CD14-positive monocyte (primary cell): ENCODE measurements at regions not wholly inside any gene's neighbourhood (a gene's known extent, or its start where the extent isn't known, plus 50 kb on each side); places are given as distances from the start of the nearest gene placed in this dataset.

ENCODE experiments used
- DNase-seq, 3 donors: peaks; one replicate each; pipeline ENCODE4 v3.0.0-alpha.2; 2011 to 2022
- H2AFZ ChIP-seq: 2 replicates; pipeline ENCODE4 v1.6.0; 2012; ENCODE audit warnings: mild to moderate bottlenecking, low read depth, low read length, inconsistent platforms; ENCODE audit not compliant: insufficient read depth, poor library complexity, severe bottlenecking
- H3K27ac ChIP-seq, 2 donors: 1 replicate in 1 of 2; 2 replicates in 1 of 2; pipeline ENCODE4 v1.5.1; 2012 to 2013; ENCODE audit warnings: low read length in 2 of 2, control low read depth in 1 of 2, inconsistent platforms in 1 of 2, low read depth in 1 of 2, mild to moderate bottlenecking in 1 of 2
- H3K27me3 ChIP-seq, 2 donors: one replicate each; pipeline versions ENCODE4 v1.6.0 to v1.6.1; 2011 to 2013; ENCODE audit warnings: low read length in 2 of 2; ENCODE audit not compliant: control insufficient read depth in 2 of 2, insufficient read depth in 2 of 2
- H3K36me3 ChIP-seq, 2 donors: replicated peaks in 1 of 2; 1 replicate in 1 of 2; 2 replicates in 1 of 2; pipeline versions ENCODE4 v1.5.1 to v1.6.1; 2012 to 2013; ENCODE audit warnings: low read length in 2 of 2, control low read depth in 1 of 2, inconsistent platforms in 1 of 2, mild to moderate bottlenecking in 1 of 2; ENCODE audit not compliant: insufficient read depth in 2 of 2, control insufficient read depth in 1 of 2
- H3K4me1 ChIP-seq, 2 donors: 1 replicate in 1 of 2; 2 replicates in 1 of 2; pipeline versions ENCODE4 v1.5.1 to v1.6.1; 2012 to 2013; ENCODE audit warnings: low read length in 2 of 2, control low read depth in 1 of 2, inconsistent platforms in 1 of 2, mild to moderate bottlenecking in 1 of 2, moderate library complexity in 1 of 2; ENCODE audit not compliant: insufficient read depth in 2 of 2, control insufficient read depth in 1 of 2
- H3K4me2 ChIP-seq: replicated peaks from 2 replicates; pipeline ENCODE3; 2012; ENCODE audit warnings: low read length, moderate library complexity, mild to moderate bottlenecking; ENCODE audit not compliant: poor library complexity, severe bottlenecking; ENCODE audit errors: extremely low read depth
- H3K4me3 ChIP-seq, 3 experiments: fragments of 200-600 bp in 1 of 3; sonication (generic) in 1 of 3; replicated peaks in 1 of 3; 1 replicate in 2 of 3; 2 replicates in 1 of 3; pipeline ENCODE4 v1.5.1; 2011 to 2013; ENCODE audit warnings: low read length in 3 of 3, mild to moderate bottlenecking in 3 of 3, control low read depth in 2 of 3, low read depth in 2 of 3, inconsistent platforms in 1 of 3, moderate library complexity in 1 of 3
- H3K79me2 ChIP-seq: 2 replicates; pipeline ENCODE4 v1.6.0; 2012; ENCODE audit warnings: mild to moderate bottlenecking, control low read depth, inconsistent platforms, low read length, moderate library complexity; ENCODE audit not compliant: insufficient read depth
- H3K9ac ChIP-seq: 2 replicates; pipeline ENCODE4 v1.6.0; 2017; ENCODE audit warnings: low read length, mild to moderate bottlenecking; ENCODE audit not compliant: insufficient read depth, poor library complexity, severe bottlenecking
- H3K9me3 ChIP-seq, 2 donors: replicated peaks in 1 of 2; 1 replicate in 1 of 2; 2 replicates in 1 of 2; pipeline versions ENCODE4 v1.5.1 to v1.6.1; 2012 to 2013; ENCODE audit warnings: low read length in 2 of 2, control low read depth in 1 of 2; ENCODE audit not compliant: control insufficient read depth in 1 of 2, insufficient read depth in 1 of 2
- H4K20me1 ChIP-seq: 2 replicates; pipeline ENCODE4 v1.6.0; 2012; ENCODE audit warnings: mild to moderate bottlenecking, low read length, control low read depth, moderate library complexity; ENCODE audit not compliant: insufficient read depth
- H3K27ac Mint-ChIP-seq, 7 donors: one replicate each; pipeline ENCODE4 v1.8.0; 2020; ENCODE audit warnings: mild to moderate bottlenecking in 7 of 7, mixed read lengths in 7 of 7, moderate library complexity in 6 of 7, inconsistent platforms in 2 of 7
- H3K27me3 Mint-ChIP-seq, 3 donors: one replicate each; pipeline ENCODE4 v1.8.0; 2021 to 2022; ENCODE audit warnings: low read depth in 3 of 3, mild to moderate bottlenecking in 3 of 3, mixed read lengths in 3 of 3, moderate library complexity in 3 of 3, inconsistent platforms in 1 of 3
- H3K36me3 Mint-ChIP-seq, 2 donors: one replicate each; pipeline ENCODE4 v1.8.0; 2020; ENCODE audit warnings: mixed read lengths in 2 of 2, inconsistent platforms in 1 of 2, mild to moderate bottlenecking in 1 of 2
- H3K4me1 Mint-ChIP-seq: one replicate; pipeline ENCODE4 v1.8.0; 2020; ENCODE audit warnings: mild to moderate bottlenecking, mixed read lengths
- H3K4me3 Mint-ChIP-seq, 2 donors: one replicate each; pipeline ENCODE4 v1.8.0; 2020; ENCODE audit warnings: mild to moderate bottlenecking in 2 of 2, mixed read lengths in 2 of 2, moderate library complexity in 1 of 2
- H3K9me3 Mint-ChIP-seq, 7 donors: one replicate each; pipeline ENCODE4 v1.8.0; 2020 to 2022; ENCODE audit warnings: mixed read lengths in 7 of 7, mild to moderate bottlenecking in 6 of 7, moderate library complexity in 6 of 7, inconsistent platforms in 2 of 7
- WGBS: methylation state at CpG from one replicate; pipeline ENCODE4 v1.1.5; 2013; ENCODE audit warnings: missing lambda C conversion rate; ENCODE audit not compliant: insufficient coverage; 5-methylcytosine and 5-hydroxymethylcytosine counted together
- intact Hi-C, 2 donors: fragments of 100-400 bp; cut with micrococcal nuclease; formaldehyde crosslinking; loops; one replicate each; pipeline versions ENCODE4 v1.15.0 to v1.15.1; 2023
- TF ChIP-seq, protein P1 (sequence below): fragments of 200-600 bp; IDR thresholded peaks from one replicate; pipeline ENCODE4 v1.8.0; 2022; ENCODE audit warnings: antibody characterized with exemption, mild to moderate bottlenecking

- Histone ChIP-seq H3K9ac (no peak overlapping the region), H3K4me3 (no peak overlapping the region), H3K9me3 (no peaks in the 10 kb centered on the region), H2AFZ (no peak overlapping the region), H4K20me1 (no peaks in the 10 kb centered on the region), H3K36me3 (no peaks in the 10 kb centered on the region), H3K27ac (no peak overlapping the region), H3K27me3 (no peaks in the 10 kb centered on the region), H3K4me1 (no peaks in the 10 kb centered on the region), H3K79me2 (no peaks in the 10 kb centered on the region), H3K4me2 (no peak overlapping the region)
- WGBS, result no CpG with 5 or more reads among the region's 5 CpGs
- Mint-ChIP-seq H3K36me3 (no peaks in the 10 kb centered on the region), H3K4me3 (no peak overlapping the region), H3K4me1 (no peaks in the 10 kb centered on the region), H3K27me3 (no peaks in the 10 kb centered on the region), H3K9me3 (peaks cover 0 to 10% (median 5%) of the 10 kb centered on the region in 7 donors), H3K27ac (no peak overlapping the region)
- no peak for DNase-seq
- TF ChIP-seq, protein P1, sequence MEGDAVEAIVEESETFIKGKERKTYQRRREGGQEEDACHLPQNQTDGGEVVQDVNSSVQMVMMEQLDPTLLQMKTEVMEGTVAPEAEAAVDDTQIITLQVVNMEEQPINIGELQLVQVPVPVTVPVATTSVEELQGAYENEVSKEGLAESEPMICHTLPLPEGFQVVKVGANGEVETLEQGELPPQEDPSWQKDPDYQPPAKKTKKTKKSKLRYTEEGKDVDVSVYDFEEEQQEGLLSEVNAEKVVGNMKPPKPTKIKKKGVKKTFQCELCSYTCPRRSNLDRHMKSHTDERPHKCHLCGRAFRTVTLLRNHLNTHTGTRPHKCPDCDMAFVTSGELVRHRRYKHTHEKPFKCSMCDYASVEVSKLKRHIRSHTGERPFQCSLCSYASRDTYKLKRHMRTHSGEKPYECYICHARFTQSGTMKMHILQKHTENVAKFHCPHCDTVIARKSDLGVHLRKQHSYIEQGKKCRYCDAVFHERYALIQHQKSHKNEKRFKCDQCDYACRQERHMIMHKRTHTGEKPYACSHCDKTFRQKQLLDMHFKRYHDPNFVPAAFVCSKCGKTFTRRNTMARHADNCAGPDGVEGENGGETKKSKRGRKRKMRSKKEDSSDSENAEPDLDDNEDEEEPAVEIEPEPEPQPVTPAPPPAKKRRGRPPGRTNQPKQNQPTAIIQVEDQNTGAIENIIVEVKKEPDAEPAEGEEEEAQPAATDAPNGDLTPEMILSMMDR, result no peak
- intact Hi-C loops, result no loop called here
Measured at GRCh38 chr15:35723120-35723847, 177.3 kb upstream of the DPH6 start.

DNA sequence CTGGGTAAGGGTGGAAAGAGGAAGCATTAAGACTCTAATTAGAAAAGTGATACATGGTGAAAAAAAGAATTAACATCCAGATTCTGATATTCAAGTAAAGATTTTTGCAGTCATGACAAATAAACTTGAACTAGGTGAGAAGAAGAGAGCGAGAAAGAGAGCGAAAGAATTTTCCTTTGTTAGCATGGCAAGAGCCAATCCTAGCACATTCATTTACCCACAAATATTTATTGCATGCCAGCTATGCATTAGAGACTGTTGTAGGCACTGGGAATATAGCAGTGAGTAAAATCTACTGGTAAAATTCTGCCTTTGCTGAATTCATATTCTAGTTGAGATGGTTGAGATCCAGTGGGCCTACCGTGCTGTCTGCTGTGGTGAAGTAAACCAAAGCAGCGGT is 177.9 kb upstream of the DPH6 start:
- DNase-seq, result no peak
- Mint-ChIP-seq H3K9me3 (peaks cover 0 to 10% (median 5%) of the 10 kb centered on the region in 7 donors), H3K4me1 (no peaks in the 10 kb centered on the region), H3K27me3 (no peaks in the 10 kb centered on the region), H3K27ac (no peak overlapping the region), H3K36me3 (no peaks in the 10 kb centered on the region), H3K4me3 (no peak overlapping the region)
- H3K9me3 ChIP-seq, result no peaks in the 10 kb centered on the region
- no peak overlapping the region for H3K4me3 ChIP-seq
- intact Hi-C loops, result no loop called here
- no peaks in the 10 kb centered on the region for H4K20me1 ChIP-seq
- no peak overlapping the region for H3K4me2 ChIP-seq
- H3K79me2 ChIP-seq, result no peaks in the 10 kb centered on the region
- no CpG with 5 or more reads among the region's 4 CpGs for WGBS
- no peak overlapping the region for H3K27ac ChIP-seq
- no peaks in the 10 kb centered on the region for H3K4me1 ChIP-seq
- H2AFZ ChIP-seq, result no peak overlapping the region
- H3K36me3 ChIP-seq, result no peaks in the 10 kb centered on the region
- TF ChIP-seq, protein P1, result no peak
- H3K9ac ChIP-seq, result no peak overlapping the region
- no peaks in the 10 kb centered on the region for H3K27me3 ChIP-seq
